Uterus (tissue), 2 donors: ENCODE measurements at regions not wholly inside any gene's neighbourhood (a gene's known extent, or its start where the extent isn't known, plus 50 kb on each side); places are given as distances from the start of the nearest gene placed in this dataset.

ENCODE experiments used
- CTCF ChIP-seq, 4 experiments: fragments of 200-600 bp in 2 of 4; fragments of 450-650 bp in 2 of 4; sonication (generic) in 2 of 4; IDR thresholded peaks; one replicate each; pipeline ENCODE4 v1.5.1; 2016 to 2019; ENCODE audit warnings: antibody characterized with exemption in 4 of 4, mild to moderate bottlenecking in 2 of 4, moderate library complexity in 1 of 4
- POLR2A ChIP-seq, 2 donors: fragments of 450-650 bp; IDR thresholded peaks; one replicate each; pipeline ENCODE4 v1.6.1; 2016; ENCODE audit warnings: antibody characterized with exemption in 2 of 2, mild to moderate bottlenecking in 1 of 2, moderate library complexity in 1 of 2

- TF ChIP-seq CTCF (IDR thresholded peaks at IDR 0.05) (no peak), POLR2A (IDR thresholded peaks at IDR 0.05) (no peak)
Measured at GRCh38 chr1:193884848-193885558, 698.6 kb upstream of the B3GALT2 start.
